GM10266 (cell line): ENCODE measurements at regions not wholly inside any gene's neighbourhood (a gene's known extent, or its start where the extent isn't known, plus 50 kb on each side); places are given as distances from the start of the nearest gene placed in this dataset.

ENCODE experiments used
- DNase-seq: peaks from one replicate; pipeline ENCODE4 v3.0.0; 2012; ENCODE audit errors: extremely low spot score
- TF ChIP-seq, protein P1 (sequence below): IDR thresholded peaks from 2 replicates; pipeline ENCODE4 v1.5.1; 2012; ENCODE audit warnings: mild to moderate bottlenecking, low read depth; ENCODE audit not compliant: control insufficient read depth, insufficient read depth; ENCODE audit errors: missing control alignments

DNA sequence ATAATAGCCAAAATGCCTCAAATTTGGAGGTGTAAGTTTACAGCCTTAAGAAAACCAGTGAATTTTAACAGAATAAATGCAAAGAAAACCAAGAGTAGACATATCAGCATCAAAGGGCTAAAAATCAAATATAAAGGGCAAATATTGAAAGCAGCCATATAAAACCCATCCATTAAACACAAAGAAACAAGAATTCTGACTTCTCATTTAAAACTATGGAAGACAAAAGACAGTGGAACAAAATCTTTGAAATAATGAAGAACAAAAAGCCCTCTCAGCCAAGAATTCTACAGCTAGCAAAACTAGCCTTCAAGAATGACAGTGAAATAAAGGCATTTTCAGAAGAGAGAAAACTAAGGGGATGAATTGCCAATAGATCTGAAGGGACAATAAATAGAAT is 91.3 kb upstream of the FST start:
- TF ChIP-seq, protein P1, sequence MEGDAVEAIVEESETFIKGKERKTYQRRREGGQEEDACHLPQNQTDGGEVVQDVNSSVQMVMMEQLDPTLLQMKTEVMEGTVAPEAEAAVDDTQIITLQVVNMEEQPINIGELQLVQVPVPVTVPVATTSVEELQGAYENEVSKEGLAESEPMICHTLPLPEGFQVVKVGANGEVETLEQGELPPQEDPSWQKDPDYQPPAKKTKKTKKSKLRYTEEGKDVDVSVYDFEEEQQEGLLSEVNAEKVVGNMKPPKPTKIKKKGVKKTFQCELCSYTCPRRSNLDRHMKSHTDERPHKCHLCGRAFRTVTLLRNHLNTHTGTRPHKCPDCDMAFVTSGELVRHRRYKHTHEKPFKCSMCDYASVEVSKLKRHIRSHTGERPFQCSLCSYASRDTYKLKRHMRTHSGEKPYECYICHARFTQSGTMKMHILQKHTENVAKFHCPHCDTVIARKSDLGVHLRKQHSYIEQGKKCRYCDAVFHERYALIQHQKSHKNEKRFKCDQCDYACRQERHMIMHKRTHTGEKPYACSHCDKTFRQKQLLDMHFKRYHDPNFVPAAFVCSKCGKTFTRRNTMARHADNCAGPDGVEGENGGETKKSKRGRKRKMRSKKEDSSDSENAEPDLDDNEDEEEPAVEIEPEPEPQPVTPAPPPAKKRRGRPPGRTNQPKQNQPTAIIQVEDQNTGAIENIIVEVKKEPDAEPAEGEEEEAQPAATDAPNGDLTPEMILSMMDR, result no peak
- DNase-seq, result no peak

DNA sequence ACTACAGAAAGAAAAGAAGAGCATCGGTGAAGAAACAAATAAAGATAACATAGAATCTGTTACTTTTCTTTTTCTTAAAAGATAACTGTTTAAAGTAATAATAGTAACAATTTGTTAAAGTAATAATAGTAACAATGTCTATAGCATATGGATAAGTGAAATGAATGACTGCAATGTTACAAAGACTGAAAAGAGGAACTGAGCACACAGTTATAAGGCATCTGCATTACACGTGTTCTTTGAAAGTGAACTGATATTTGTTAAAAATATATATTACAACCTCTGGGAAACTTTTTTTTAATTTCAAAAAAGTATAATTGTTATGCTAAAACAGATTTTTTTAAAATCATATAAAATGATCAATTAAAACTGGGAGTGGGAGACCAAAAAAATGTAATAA is 88.4 kb upstream of the FST start:
- TF ChIP-seq, protein P1, result no peak
- no peak for DNase-seq

- DNase-seq, result no peak
- TF ChIP-seq, protein P1, result no peak
Measured at GRCh38 chr5:53394808-53395207, 85.6 kb upstream of the FST start.

DNA sequence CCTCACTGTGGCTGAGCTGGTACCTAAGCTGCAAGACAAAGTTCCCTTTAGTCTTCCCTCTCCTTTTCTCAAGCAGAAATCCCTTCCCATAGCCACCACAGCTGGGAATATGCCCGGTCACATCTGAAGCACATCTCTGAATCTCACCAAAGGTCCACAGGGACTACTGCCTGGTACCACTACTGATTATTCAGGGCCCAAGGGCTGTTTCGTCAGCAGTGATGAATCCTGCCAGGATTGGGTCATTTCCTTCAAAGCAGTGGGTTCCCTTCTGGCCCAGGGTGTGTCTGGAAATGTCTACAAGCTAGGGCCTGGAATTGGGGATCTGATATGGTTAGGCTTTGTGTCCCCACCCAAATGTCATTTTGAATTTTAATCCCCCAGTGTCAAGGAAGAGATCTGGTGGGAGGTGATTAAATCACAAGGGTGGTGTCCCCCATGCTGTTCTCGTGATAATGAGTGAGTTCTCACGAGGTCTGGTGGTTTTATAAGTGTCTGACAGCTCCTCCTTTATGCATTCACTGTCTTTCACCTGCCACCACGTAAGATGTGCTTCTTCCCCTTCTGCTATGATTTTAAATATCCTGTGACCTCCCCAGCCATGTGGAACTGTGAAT is 83.2 kb upstream of the FST start:
- TF ChIP-seq, protein P1, result no peak
- DNase-seq, result no peak

DNA sequence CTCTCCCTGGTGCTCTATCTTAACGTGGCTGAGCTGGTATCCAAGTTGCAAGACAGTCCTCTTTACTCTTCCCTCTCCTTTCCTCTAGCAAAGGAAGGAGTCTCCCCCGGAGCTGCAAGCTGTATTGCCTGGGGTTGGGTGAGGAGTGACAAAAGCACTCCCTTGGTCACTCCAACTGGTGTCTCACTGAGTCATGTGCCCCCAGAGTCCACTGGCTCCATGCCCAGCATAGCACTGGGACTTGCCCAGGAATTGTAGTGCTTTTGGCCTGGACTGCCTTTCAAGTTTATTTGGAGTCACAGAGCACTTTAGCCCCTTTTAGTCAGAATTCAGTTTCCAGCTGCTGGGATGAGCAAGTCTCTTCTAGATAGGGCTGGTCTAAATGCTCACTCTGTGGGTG is 82.6 kb upstream of the FST start:
- DNase-seq, result no peak
- TF ChIP-seq, protein P1, result no peak

GRCh38 chr5:53399926-53400697 is 80.3 kb upstream of the FST start:
- TF ChIP-seq, protein P1, result no peak
- no peak for DNase-seq

GRCh38 chr5:53403291-53403690 is 77.1 kb upstream of the FST start:
- DNase-seq, result no peak
- TF ChIP-seq, protein P1, result no peak
